ENCODE measurements at regions not wholly inside any gene's neighbourhood (a gene's known extent, or its start where the extent isn't known, plus 50 kb on each side); places are given as distances from the start of the nearest gene placed in this dataset.

DNA sequence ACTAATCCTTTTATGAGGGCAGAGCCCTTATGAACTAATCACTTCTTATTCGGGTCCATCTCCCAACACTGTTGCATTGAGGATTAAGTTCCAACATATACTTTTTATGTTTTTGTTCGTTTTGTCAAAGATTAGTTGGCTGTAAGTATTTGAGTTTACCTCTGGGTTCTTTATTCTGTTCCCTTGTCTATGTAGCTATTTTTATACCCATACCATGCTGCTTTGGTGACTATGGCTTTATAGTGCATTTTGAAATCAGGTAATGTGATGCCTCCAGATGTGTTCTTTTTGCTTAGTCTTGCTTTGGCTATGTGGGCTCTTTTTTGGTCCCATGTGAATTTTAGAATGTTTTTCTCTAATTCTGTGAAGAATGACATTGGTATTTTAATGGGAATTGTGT, 166.4 kb upstream of the KCNMB2 start:
- TF ChIP-seq, protein P1, sequence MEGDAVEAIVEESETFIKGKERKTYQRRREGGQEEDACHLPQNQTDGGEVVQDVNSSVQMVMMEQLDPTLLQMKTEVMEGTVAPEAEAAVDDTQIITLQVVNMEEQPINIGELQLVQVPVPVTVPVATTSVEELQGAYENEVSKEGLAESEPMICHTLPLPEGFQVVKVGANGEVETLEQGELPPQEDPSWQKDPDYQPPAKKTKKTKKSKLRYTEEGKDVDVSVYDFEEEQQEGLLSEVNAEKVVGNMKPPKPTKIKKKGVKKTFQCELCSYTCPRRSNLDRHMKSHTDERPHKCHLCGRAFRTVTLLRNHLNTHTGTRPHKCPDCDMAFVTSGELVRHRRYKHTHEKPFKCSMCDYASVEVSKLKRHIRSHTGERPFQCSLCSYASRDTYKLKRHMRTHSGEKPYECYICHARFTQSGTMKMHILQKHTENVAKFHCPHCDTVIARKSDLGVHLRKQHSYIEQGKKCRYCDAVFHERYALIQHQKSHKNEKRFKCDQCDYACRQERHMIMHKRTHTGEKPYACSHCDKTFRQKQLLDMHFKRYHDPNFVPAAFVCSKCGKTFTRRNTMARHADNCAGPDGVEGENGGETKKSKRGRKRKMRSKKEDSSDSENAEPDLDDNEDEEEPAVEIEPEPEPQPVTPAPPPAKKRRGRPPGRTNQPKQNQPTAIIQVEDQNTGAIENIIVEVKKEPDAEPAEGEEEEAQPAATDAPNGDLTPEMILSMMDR (IDR thresholded peaks at IDR 0.05; ENCODE audit: low read depth, low read length) = no peak
- TF ChIP-seq MYC (IDR thresholded peaks at IDR 0.05; ENCODE audit: low read depth, low read length) (no peak), POLR2A (IDR thresholded peaks at IDR 0.05; ENCODE audit: extremely low read depth, insufficient read length) (no peak)
- TF ChIP-seq, protein P2, sequence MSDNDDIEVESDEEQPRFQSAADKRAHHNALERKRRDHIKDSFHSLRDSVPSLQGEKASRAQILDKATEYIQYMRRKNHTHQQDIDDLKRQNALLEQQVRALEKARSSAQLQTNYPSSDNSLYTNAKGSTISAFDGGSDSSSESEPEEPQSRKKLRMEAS (IDR thresholded peaks at IDR 0.05; ENCODE audit: low read depth, low read length) = no peak
- no peak overlapping the region for H3K4me3 ChIP-seq (ENCODE audit: low read depth, low read length)

GRCh38 chr3:178370387-178370786, 165.8 kb upstream of the KCNMB2 start:
- TF ChIP-seq MYC (IDR thresholded peaks at IDR 0.05; ENCODE audit: low read depth, low read length) (no peak), POLR2A (IDR thresholded peaks at IDR 0.05; ENCODE audit: extremely low read depth, insufficient read length) (no peak)
- TF ChIP-seq, protein P1 (IDR thresholded peaks at IDR 0.05; ENCODE audit: low read depth, low read length) = no peak
- TF ChIP-seq, protein P2 (IDR thresholded peaks at IDR 0.05; ENCODE audit: low read depth, low read length) = no peak
- no peak overlapping the region for H3K4me3 ChIP-seq (ENCODE audit: low read depth, low read length)
- no peak for DNase-seq (ENCODE audit: low read depth)

More for the DNA sequence above, 166.4 kb upstream of the KCNMB2 start:
- DNase-seq (ENCODE audit: low read depth) = no peak

DNA sequence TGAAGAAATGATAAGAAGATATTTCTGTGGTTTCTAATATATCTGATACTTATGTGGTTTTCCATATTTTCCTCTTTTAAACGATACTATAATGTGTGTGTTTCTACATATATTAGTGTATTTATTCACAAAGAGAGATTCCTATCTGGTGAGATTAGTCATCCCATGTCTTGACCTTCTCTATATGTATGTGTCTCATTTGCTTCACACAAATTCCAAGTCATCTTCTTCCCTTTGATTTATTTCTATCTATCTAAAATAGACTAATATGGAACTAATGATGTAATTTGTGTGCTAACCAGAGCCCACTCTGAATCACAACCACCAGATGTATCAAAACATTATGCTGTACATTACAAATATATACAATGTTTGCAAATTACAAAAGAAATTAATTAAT, 154.7 kb upstream of the KCNMB2 start:
- TF ChIP-seq MYC (IDR thresholded peaks at IDR 0.05; ENCODE audit: low read depth, low read length) = no peak
- TF ChIP-seq, protein P1 (IDR thresholded peaks at IDR 0.05; ENCODE audit: low read depth, low read length) = no peak
- no peak for TF ChIP-seq POLR2A (IDR thresholded peaks at IDR 0.05; ENCODE audit: extremely low read depth, insufficient read length)
- TF ChIP-seq, protein P2 (IDR thresholded peaks at IDR 0.05; ENCODE audit: low read depth, low read length) = no peak
- no peak for DNase-seq (ENCODE audit: low read depth)
- no peak overlapping the region for H3K4me3 ChIP-seq (ENCODE audit: low read depth, low read length)

GRCh38 chr3:178381971-178382448, 154.2 kb upstream of the KCNMB2 start:
- no peak overlapping the region for H3K4me3 ChIP-seq (ENCODE audit: low read depth, low read length)
- no peak for DNase-seq (ENCODE audit: low read depth)
- no peak for TF ChIP-seq POLR2A (IDR thresholded peaks at IDR 0.05; ENCODE audit: extremely low read depth, insufficient read length)
- TF ChIP-seq MYC (IDR thresholded peaks at IDR 0.05; ENCODE audit: low read depth, low read length) = no peak
- TF ChIP-seq, protein P1 (IDR thresholded peaks at IDR 0.05; ENCODE audit: low read depth, low read length) = no peak
- TF ChIP-seq, protein P2 (IDR thresholded peaks at IDR 0.05; ENCODE audit: low read depth, low read length) = no peak

GRCh38 chr3:178382449-178383061, 153.7 kb upstream of the KCNMB2 start:
- DNase-seq (ENCODE audit: low read depth) = no peak
- TF ChIP-seq, protein P2 (IDR thresholded peaks at IDR 0.05; ENCODE audit: low read depth, low read length) = no peak
- TF ChIP-seq, protein P1 (IDR thresholded peaks at IDR 0.05; ENCODE audit: low read depth, low read length) = no peak
- no peak for TF ChIP-seq POLR2A (IDR thresholded peaks at IDR 0.05; ENCODE audit: extremely low read depth, insufficient read length)
- TF ChIP-seq MYC (IDR thresholded peaks at IDR 0.05; ENCODE audit: low read depth, low read length) = no peak
- H3K4me3 ChIP-seq (ENCODE audit: low read depth, low read length) = no peak overlapping the region
